ENCODE measurements at regions not wholly inside any gene's neighbourhood (a gene's known extent, or its start where the extent isn't known, plus 50 kb on each side); places are given as distances from the start of the nearest gene placed in this dataset.

DNA sequence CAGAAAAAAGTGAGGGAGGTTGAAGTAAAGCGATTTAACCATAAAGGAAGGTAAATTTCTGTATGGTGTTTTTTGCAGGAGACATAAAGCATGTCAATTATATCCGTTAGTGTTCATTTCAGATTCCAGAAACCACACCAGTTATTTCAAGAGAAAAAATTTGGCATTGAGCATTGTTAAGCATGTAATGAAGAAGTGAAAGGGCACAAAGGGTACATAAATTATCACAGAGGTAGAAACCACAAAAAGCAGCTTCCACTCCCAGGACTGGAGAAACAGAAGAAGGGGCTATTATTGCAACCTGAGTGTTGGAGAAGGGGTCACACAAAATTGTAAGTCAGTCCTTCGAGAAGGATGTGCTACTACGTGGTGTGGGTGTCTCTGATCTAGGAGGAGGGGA lies 72.2 kb upstream of the DACH1 start:
- TF ChIP-seq, protein P1, sequence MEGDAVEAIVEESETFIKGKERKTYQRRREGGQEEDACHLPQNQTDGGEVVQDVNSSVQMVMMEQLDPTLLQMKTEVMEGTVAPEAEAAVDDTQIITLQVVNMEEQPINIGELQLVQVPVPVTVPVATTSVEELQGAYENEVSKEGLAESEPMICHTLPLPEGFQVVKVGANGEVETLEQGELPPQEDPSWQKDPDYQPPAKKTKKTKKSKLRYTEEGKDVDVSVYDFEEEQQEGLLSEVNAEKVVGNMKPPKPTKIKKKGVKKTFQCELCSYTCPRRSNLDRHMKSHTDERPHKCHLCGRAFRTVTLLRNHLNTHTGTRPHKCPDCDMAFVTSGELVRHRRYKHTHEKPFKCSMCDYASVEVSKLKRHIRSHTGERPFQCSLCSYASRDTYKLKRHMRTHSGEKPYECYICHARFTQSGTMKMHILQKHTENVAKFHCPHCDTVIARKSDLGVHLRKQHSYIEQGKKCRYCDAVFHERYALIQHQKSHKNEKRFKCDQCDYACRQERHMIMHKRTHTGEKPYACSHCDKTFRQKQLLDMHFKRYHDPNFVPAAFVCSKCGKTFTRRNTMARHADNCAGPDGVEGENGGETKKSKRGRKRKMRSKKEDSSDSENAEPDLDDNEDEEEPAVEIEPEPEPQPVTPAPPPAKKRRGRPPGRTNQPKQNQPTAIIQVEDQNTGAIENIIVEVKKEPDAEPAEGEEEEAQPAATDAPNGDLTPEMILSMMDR (IDR thresholded peaks at IDR 0.05; ENCODE audit: insufficient read depth, low read length): no peak
- TF ChIP-seq POLR2AphosphoS5 (IDR thresholded peaks at IDR 0.05; ENCODE audit: low read depth): no peak
- TF ChIP-seq, protein P2, sequence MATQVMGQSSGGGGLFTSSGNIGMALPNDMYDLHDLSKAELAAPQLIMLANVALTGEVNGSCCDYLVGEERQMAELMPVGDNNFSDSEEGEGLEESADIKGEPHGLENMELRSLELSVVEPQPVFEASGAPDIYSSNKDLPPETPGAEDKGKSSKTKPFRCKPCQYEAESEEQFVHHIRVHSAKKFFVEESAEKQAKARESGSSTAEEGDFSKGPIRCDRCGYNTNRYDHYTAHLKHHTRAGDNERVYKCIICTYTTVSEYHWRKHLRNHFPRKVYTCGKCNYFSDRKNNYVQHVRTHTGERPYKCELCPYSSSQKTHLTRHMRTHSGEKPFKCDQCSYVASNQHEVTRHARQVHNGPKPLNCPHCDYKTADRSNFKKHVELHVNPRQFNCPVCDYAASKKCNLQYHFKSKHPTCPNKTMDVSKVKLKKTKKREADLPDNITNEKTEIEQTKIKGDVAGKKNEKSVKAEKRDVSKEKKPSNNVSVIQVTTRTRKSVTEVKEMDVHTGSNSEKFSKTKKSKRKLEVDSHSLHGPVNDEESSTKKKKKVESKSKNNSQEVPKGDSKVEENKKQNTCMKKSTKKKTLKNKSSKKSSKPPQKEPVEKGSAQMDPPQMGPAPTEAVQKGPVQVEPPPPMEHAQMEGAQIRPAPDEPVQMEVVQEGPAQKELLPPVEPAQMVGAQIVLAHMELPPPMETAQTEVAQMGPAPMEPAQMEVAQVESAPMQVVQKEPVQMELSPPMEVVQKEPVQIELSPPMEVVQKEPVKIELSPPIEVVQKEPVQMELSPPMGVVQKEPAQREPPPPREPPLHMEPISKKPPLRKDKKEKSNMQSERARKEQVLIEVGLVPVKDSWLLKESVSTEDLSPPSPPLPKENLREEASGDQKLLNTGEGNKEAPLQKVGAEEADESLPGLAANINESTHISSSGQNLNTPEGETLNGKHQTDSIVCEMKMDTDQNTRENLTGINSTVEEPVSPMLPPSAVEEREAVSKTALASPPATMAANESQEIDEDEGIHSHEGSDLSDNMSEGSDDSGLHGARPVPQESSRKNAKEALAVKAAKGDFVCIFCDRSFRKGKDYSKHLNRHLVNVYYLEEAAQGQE (IDR thresholded peaks at IDR 0.05; ENCODE audit: insufficient replicate concordance, low read depth): no peak
